ENCODE measurements at regions not wholly inside any gene's neighbourhood (a gene's known extent, or its start where the extent isn't known, plus 50 kb on each side); places are given as distances from the start of the nearest gene placed in this dataset.

DNA sequence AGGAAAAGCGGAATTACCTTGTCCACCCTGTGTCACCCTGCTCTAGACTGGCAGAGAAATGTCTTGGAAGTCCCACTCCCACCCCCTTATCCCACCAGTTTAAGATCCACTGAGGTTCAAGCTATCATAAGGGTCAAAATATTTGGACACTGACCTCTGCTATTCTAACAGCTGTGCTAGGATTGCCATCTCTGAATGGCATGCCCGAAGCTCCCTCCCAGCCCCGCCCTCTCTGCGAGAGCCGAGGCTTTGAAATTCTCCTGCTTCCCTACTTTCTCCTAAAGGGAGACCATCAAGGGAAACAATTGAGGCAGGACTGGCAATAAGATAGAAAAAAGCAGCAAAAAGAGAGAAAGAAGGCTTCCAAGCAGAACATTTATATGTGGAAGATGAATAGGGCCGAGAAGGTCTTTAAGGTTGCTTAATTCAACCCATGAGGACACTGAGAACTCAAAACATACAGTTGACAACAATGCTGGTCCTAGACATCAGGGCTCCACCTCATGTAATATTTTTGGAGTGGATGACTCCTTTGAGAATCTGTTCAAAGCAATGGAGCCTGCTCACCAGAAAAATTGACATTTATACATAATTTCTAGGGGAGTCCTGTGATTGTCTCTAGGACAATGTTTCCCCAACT is 338.7 kb upstream of the F9 start (continued):
- TF ChIP-seq, protein P1, sequence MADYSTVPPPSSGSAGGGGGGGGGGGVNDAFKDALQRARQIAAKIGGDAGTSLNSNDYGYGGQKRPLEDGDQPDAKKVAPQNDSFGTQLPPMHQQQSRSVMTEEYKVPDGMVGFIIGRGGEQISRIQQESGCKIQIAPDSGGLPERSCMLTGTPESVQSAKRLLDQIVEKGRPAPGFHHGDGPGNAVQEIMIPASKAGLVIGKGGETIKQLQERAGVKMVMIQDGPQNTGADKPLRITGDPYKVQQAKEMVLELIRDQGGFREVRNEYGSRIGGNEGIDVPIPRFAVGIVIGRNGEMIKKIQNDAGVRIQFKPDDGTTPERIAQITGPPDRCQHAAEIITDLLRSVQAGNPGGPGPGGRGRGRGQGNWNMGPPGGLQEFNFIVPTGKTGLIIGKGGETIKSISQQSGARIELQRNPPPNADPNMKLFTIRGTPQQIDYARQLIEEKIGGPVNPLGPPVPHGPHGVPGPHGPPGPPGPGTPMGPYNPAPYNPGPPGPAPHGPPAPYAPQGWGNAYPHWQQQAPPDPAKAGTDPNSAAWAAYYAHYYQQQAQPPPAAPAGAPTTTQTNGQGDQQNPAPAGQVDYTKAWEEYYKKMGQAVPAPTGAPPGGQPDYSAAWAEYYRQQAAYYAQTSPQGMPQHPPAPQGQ (CRISPR knock-in tag; IDR thresholded peaks at IDR 0.05; ENCODE audit: borderline replicate concordance), result no peak

DNA sequence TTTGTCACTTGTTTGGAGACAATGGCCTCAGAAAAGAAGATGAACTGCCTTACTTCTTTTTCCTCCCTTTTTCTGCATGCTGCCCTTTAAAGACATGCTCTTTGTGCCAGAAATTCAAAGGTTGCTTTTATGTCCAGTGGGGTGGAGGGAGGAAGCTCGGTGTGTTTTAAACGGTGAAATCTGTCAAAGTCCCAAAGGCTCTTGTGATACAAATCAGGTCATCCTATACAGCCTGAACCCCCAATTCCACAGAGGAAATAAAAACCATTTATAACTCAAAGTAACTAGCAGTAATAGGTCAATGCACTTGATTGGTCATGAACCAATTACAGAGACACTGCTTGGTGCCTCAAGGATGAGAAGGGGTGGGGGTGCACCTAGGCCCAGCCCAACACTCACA is 339.3 kb upstream of the F9 start:
- DNase-seq (ENCODE audit: low spot score) (no peak), FAIRE-seq (no peak), ATAC-seq (no peak)
- no peaks in the 10 kb centered on the region for H3K9me3 ChIP-seq (ENCODE audit: low read length)
- ChIA-PET POLR2A (no interaction called here), CTCF (ENCODE audit: low intra/inter-chr PET ratio, low total read pairs) (no interaction called here)
- H3K4me3 ChIP-seq (replicated peaks in 1 of 3; ENCODE audit: insufficient read depth in 1 of 3, low read depth in 2 of 3, low read length in 3 of 3), result no peak overlapping the region
- H3K36me3 ChIP-seq (replicated peaks in 1 of 2; ENCODE audit: control insufficient read depth in 1 of 2, insufficient read depth in 2 of 2, low read length in 2 of 2), result no peaks in the 10 kb centered on the region
- no TSS peak for BruUV-seq (replicated peaks)
- no peaks in the 10 kb centered on the region; a peak in 1 of 5 replicates for H3K27me3 ChIP-seq (ENCODE audit: control insufficient read depth in 1 of 2, insufficient read depth in 2 of 2, low read length in 2 of 2)
- H4K20me1 ChIP-seq (ENCODE audit: insufficient read depth, low read length), result no peaks in the 10 kb centered on the region
- in situ Hi-C loops (cut with HindIII; ENCODE audit: extremely low pct_ligation_motif_present, low pct_unique_long_range_greater_than_20kb) (no loop called here), intact Hi-C loops (cut with micrococcal nuclease; ENCODE audit: unreplicated experiment) (no loop called here)
- TF ChIP-seq, protein P2, sequence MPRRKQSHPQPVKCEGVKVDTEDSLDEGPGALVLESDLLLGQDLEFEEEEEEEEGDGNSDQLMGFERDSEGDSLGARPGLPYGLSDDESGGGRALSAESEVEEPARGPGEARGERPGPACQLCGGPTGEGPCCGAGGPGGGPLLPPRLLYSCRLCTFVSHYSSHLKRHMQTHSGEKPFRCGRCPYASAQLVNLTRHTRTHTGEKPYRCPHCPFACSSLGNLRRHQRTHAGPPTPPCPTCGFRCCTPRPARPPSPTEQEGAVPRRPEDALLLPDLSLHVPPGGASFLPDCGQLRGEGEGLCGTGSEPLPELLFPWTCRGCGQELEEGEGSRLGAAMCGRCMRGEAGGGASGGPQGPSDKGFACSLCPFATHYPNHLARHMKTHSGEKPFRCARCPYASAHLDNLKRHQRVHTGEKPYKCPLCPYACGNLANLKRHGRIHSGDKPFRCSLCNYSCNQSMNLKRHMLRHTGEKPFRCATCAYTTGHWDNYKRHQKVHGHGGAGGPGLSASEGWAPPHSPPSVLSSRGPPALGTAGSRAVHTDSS (CRISPR knock-in tag; conservative IDR thresholded peaks at IDR 0.05), result no peak
- TF ChIP-seq, protein P3, sequence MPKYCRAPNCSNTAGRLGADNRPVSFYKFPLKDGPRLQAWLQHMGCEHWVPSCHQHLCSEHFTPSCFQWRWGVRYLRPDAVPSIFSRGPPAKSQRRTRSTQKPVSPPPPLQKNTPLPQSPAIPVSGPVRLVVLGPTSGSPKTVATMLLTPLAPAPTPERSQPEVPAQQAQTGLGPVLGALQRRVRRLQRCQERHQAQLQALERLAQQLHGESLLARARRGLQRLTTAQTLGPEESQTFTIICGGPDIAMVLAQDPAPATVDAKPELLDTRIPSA (CRISPR knock-in tag; IDR thresholded peaks at IDR 0.05; ENCODE audit: borderline replicate concordance), result no peak
- no peak for TF ChIP-seq ZMYM3 (CRISPR knock-in tag; IDR thresholded peaks at IDR 0.05)
- TF ChIP-seq, protein P4, sequence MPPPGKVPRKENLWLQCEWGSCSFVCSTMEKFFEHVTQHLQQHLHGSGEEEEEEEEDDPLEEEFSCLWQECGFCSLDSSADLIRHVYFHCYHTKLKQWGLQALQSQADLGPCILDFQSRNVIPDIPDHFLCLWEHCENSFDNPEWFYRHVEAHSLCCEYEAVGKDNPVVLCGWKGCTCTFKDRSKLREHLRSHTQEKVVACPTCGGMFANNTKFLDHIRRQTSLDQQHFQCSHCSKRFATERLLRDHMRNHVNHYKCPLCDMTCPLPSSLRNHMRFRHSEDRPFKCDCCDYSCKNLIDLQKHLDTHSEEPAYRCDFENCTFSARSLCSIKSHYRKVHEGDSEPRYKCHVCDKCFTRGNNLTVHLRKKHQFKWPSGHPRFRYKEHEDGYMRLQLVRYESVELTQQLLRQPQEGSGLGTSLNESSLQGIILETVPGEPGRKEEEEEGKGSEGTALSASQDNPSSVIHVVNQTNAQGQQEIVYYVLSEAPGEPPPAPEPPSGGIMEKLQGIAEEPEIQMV (CRISPR knock-in tag; IDR thresholded peaks at IDR 0.05; ENCODE audit: low read depth), result no peak
- no peak for TF ChIP-seq ZNF891 (CRISPR knock-in tag; IDR thresholded peaks at IDR 0.05)
- no peak for TF ChIP-seq TMF1 (CRISPR knock-in tag; IDR thresholded peaks at IDR 0.05; ENCODE audit: low read depth)
- no peak for TF ChIP-seq ZMYM4 (CRISPR knock-in tag; IDR thresholded peaks at IDR 0.05)
- TF ChIP-seq, protein P5, sequence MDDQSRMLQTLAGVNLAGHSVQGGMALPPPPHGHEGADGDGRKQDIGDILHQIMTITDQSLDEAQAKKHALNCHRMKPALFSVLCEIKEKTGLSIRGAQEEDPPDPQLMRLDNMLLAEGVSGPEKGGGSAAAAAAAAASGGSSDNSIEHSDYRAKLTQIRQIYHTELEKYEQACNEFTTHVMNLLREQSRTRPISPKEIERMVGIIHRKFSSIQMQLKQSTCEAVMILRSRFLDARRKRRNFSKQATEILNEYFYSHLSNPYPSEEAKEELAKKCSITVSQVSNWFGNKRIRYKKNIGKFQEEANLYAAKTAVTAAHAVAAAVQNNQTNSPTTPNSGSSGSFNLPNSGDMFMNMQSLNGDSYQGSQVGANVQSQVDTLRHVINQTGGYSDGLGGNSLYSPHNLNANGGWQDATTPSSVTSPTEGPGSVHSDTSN (CRISPR knock-in tag; IDR thresholded peaks at IDR 0.05; ENCODE audit: borderline replicate concordance), result no peak
- TF ChIP-seq ZNF230 (CRISPR knock-in tag; IDR thresholded peaks at IDR 0.05), result no peak
- TF ChIP-seq, protein P6, sequence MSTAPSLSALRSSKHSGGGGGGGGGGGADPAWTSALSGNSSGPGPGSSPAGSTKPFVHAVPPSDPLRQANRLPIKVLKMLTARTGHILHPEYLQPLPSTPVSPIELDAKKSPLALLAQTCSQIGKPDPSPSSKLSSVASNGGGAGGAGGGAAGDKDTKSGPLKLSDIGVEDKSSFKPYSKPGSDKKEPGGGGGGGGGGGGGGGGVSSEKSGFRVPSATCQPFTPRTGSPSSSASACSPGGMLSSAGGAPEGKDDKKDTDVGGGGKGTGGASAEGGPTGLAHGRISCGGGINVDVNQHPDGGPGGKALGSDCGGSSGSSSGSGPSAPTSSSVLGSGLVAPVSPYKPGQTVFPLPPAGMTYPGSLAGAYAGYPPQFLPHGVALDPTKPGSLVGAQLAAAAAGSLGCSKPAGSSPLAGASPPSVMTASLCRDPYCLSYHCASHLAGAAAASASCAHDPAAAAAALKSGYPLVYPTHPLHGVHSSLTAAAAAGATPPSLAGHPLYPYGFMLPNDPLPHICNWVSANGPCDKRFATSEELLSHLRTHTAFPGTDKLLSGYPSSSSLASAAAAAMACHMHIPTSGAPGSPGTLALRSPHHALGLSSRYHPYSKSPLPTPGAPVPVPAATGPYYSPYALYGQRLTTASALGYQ (CRISPR knock-in tag; IDR thresholded peaks at IDR 0.05), result no peak
- TF ChIP-seq KDM2A (CRISPR knock-in tag; IDR thresholded peaks at IDR 0.05; ENCODE audit: borderline replicate concordance, low read depth), result no peak
- no peaks in the 10 kb centered on the region for H3K4me1 ChIP-seq (ENCODE audit: insufficient read depth, low read length)
- H3K27ac ChIP-seq (ENCODE audit: extremely low read length, insufficient read depth, low read length), result no peak overlapping the region
- H3K9ac ChIP-seq (ENCODE audit: insufficient read depth, low read depth, low read length), result no peak overlapping the region
- no peak overlapping the region for H3K4me2 ChIP-seq (ENCODE audit: low read depth, low read length)
- H3K79me2 ChIP-seq (ENCODE audit: insufficient read depth, low read length), result no peaks in the 10 kb centered on the region
- H2AFZ ChIP-seq (ENCODE audit: low read length), result no peak overlapping the region
- 0% methylated on average over 2 of the region's 2 CpGs for WGBS (ENCODE audit: low lambda C conversion rate)

All from HepG2 (cell line).